ENCODE measurements at regions not wholly inside any gene's neighbourhood (a gene's known extent, or its start where the extent isn't known, plus 50 kb on each side); places are given as distances from the start of the nearest gene placed in this dataset.

GRCh38 chr17:36722903-36723263 is 121.5 kb downstream of the MRM1 start:
- no peaks in the 10 kb centered on the region for H3K4me1 ChIP-seq
- no peaks in the 10 kb centered on the region for H3K9me3 ChIP-seq
- no peak overlapping the region for H3K27ac ChIP-seq
- TF ChIP-seq CTCF (IDR thresholded peaks at IDR 0.05) = no peak
- no peak for TF ChIP-seq POLR2A (IDR thresholded peaks at IDR 0.05)
- WGBS (ENCODE audit: insufficient coverage, low coverage, low lambda C conversion rate, missing lambda C conversion rate) = no CpG with 5 or more reads among the region's 6 CpGs
- ATAC-seq = no peak
- intact Hi-C loops (cut with DNase I) = no loop called here
- no peaks in the 10 kb centered on the region for H3K36me3 ChIP-seq
- DNase-seq = no peak
- H3K27me3 ChIP-seq = no peaks in the 10 kb centered on the region
- H3K4me3 ChIP-seq = no peak overlapping the region

GRCh38 chr17:36723459-36724025 is 122.2 kb downstream of the MRM1 start:
- TF ChIP-seq POLR2A (IDR thresholded peaks at IDR 0.05) (no peak), CTCF (IDR thresholded peaks at IDR 0.05) (no peak)
- no peaks in the 10 kb centered on the region for H3K36me3 ChIP-seq
- no peak overlapping the region for H3K4me3 ChIP-seq
- peaks cover 0 to 3% of the 10 kb centered on the region in 2 donors for H3K27me3 ChIP-seq
- WGBS (ENCODE audit: insufficient coverage, low coverage, low lambda C conversion rate, missing lambda C conversion rate) = 63% methylated on average over 1 of the region's 6 CpGs
- no peaks in the 10 kb centered on the region for H3K9me3 ChIP-seq
- H3K4me1 ChIP-seq = no peaks in the 10 kb centered on the region
- H3K27ac ChIP-seq = no peak overlapping the region
- DNase-seq (no peak), ATAC-seq (no peak)
- intact Hi-C loops (cut with DNase I) = no loop called here

- Histone ChIP-seq H3K36me3 (no peaks in the 10 kb centered on the region), H3K27me3 (peaks cover 0 to 8% of the 10 kb centered on the region in 2 donors), H3K4me3 (no peak overlapping the region), H3K9me3 (no peaks in the 10 kb centered on the region), H3K27ac (no peak overlapping the region), H3K4me1 (no peaks in the 10 kb centered on the region)
- DNase-seq = no peak
- TF ChIP-seq POLR2A (IDR thresholded peaks at IDR 0.05) (no peak), CTCF (IDR thresholded peaks at IDR 0.05) (no peak)
- WGBS (ENCODE audit: insufficient coverage, low coverage, low lambda C conversion rate, missing lambda C conversion rate) = 59% methylated on average over 4 of the region's 4 CpGs
- intact Hi-C loops (cut with DNase I) = no loop called here
- ATAC-seq = no peak
Measured at GRCh38 chr17:36726199-36726598, 124.8 kb downstream of the MRM1 start.

GRCh38 chr17:36727052-36727451 is 125.7 kb downstream of the MRM1 start:
- no peak overlapping the region for H3K4me3 ChIP-seq
- TF ChIP-seq CTCF (IDR thresholded peaks at IDR 0.05) (no peak), POLR2A (IDR thresholded peaks at IDR 0.05) (no peak)
- H3K9me3 ChIP-seq = no peaks in the 10 kb centered on the region
- intact Hi-C loops (cut with DNase I) = no loop called here
- no peaks in the 10 kb centered on the region for H3K4me1 ChIP-seq
- H3K36me3 ChIP-seq = no peaks in the 10 kb centered on the region
- DNase-seq (no peak), ATAC-seq (no peak)
- H3K27ac ChIP-seq = no peak overlapping the region
- 74% methylated on average over 6 of the region's 8 CpGs for WGBS (ENCODE audit: insufficient coverage, low coverage, low lambda C conversion rate, missing lambda C conversion rate)
- H3K27me3 ChIP-seq = peaks cover 0 to 8% of the 10 kb centered on the region in 2 donors

- Histone ChIP-seq H3K4me3 (no peak overlapping the region), H3K9me3 (no peaks in the 10 kb centered on the region), H3K27ac (no peak overlapping the region), H3K36me3 (no peaks in the 10 kb centered on the region), H3K4me1 (no peaks in the 10 kb centered on the region), H3K27me3 (peaks cover 0 to 8% of the 10 kb centered on the region in 2 donors)
- no peak for TF ChIP-seq POLR2A (IDR thresholded peaks at IDR 0.05)
- no peak for TF ChIP-seq CTCF (IDR thresholded peaks at IDR 0.05)
- ATAC-seq = no peak
- intact Hi-C loops (cut with DNase I) = no loop called here
- 45% methylated on average over 3 of the region's 4 CpGs for WGBS (ENCODE audit: insufficient coverage, low coverage, low lambda C conversion rate, missing lambda C conversion rate)
- no peak for DNase-seq
Measured at GRCh38 chr17:36727577-36727976, 126.2 kb downstream of the MRM1 start.

All from right lobe of liver (tissue), 6 donors.